ENCODE measurements at regions not wholly inside any gene's neighbourhood (a gene's known extent, or its start where the extent isn't known, plus 50 kb on each side); places are given as distances from the start of the nearest gene placed in this dataset.

GRCh38 chr1:83500987-83501591, 497.8 kb downstream of the TTLL7 start:
- TF ChIP-seq CTCF (conservative IDR thresholded peaks at IDR 0.05; ENCODE audit: low read depth, low read length) (no peak), EZH2 (IDR thresholded peaks at IDR 0.05; ENCODE audit: borderline replicate concordance, low read depth, low read length, poor library complexity, severe bottlenecking) (no peak)

Measured in A673 (cell line).